HEK293T (cell line): ENCODE measurements at regions not wholly inside any gene's neighbourhood (a gene's known extent, or its start where the extent isn't known, plus 50 kb on each side); places are given as distances from the start of the nearest gene placed in this dataset.

Experiments
- HDGF ChIP-seq: fragments of 450-650 bp; IDR thresholded peaks from 2 replicates; pipeline ENCODE4 v1.6.1; 2017; ENCODE audit warnings: antibody characterized with exemption, borderline replicate concordance
- SP1 ChIP-seq: fragments of 450-650 bp; IDR thresholded peaks from 2 replicates; pipeline ENCODE4 v1.6.1; 2017

GRCh38 chr4:15131551-15131950 lies 129.3 kb downstream of the CPEB2 start:
- no peak for TF ChIP-seq SP1
- TF ChIP-seq HDGF, result no peak
